HCT116 (cell line): ENCODE measurements at regions not wholly inside any gene's neighbourhood (a gene's known extent, or its start where the extent isn't known, plus 50 kb on each side); places are given as distances from the start of the nearest gene placed in this dataset.

Experiments used
- ATAC-seq: fragments of 200-7000 bp; cut with Tn5 transposase; 2 replicates; pipeline ENCODE4 v1.9.1; 2020; ENCODE audit warnings: mild to moderate bottlenecking, moderate library complexity
- BruUV-seq: library from RNA; stranded (reverse); fragments of 400-500 nt; replicated peaks from 2 replicates; lab custom pipeline; 2021; lab: Mats Ljungman, UMichigan
- CTCF ChIA-PET: fragments of 300-600 bp; sonication (Branson Sonifier 250); formaldehyde crosslinking; loops from one replicate; lab custom pipeline; 2021; ENCODE audit warnings: antibody characterized with exemption; lab: Charles Lee
- POLR2A ChIA-PET: fragments of 300-600, 350-600 bp; sonication (Branson Sonifier 250); formaldehyde crosslinking; loops from one replicate; lab custom pipeline; 2021; ENCODE audit warnings: antibody characterized with exemption; lab: Charles Lee
- RAD21 ChIA-PET, 2 experiments: fragments of 300-600 bp; sonication (Branson Sonifier 250); formaldehyde crosslinking; loops; one replicate each; lab custom pipeline; 2023; ENCODE audit warnings: low total read pairs in 2 of 2; ENCODE audit not compliant: uncharacterized antibody in 2 of 2, unreplicated experiment in 2 of 2, low non-redundant PET in 1 of 2; lab: Charles Lee
- DNase-seq: peaks from one replicate; pipeline ENCODE4 v3.0.0-alpha.2; 2010; ENCODE audit warnings: low read depth, low spot score
- H2AFZ ChIP-seq: fragments of 200-600 bp; shearing (Covaris generic), sonication (generic); 2 replicates; pipeline ENCODE4 v1.6.1; 2017; ENCODE audit warnings: low read depth, mixed run types, mixed read lengths, antibody characterized with exemption, low read length; ENCODE audit not compliant: poor library complexity, severe bottlenecking
- H3K27ac ChIP-seq: 2 replicates; pipeline ENCODE4 v1.5.1; 2012; ENCODE audit warnings: low read depth, low read length
- H3K27me3 ChIP-seq: fragments of 200-600 bp; sonication (generic); 2 replicates; pipeline ENCODE4 v1.6.1; 2016; ENCODE audit warnings: mixed run types, low read length, mixed read lengths; ENCODE audit not compliant: insufficient read depth
- H3K36me3 ChIP-seq, 2 experiments: fragments of 200-500 bp in 1 of 2; fragments of 200-600 bp in 1 of 2; sonication (Bioruptor generic) in 1 of 2; sonication (generic) in 1 of 2; 2 replicates each; pipeline versions ENCODE4 v1.5.1 to v1.6.1; 2014 to 2016; ENCODE audit warnings: low read length in 2 of 2, inconsistent platforms in 1 of 2, mixed read lengths in 1 of 2, mixed run types in 1 of 2; ENCODE audit not compliant: insufficient read depth in 2 of 2, control insufficient read depth in 1 of 2
- H3K4me1 ChIP-seq, 2 experiments: fragments of 200-600 bp in 1 of 2; sonication (generic) in 1 of 2; 2 replicates each; pipeline versions ENCODE4 v1.5.1 to v1.6.1; 2012 to 2017; ENCODE audit warnings: low read length in 2 of 2, inconsistent platforms in 1 of 2, mild to moderate bottlenecking in 1 of 2, mixed read lengths in 1 of 2, mixed run types in 1 of 2, moderate library complexity in 1 of 2; ENCODE audit not compliant: insufficient read depth in 2 of 2, control insufficient read depth in 1 of 2
- H3K4me2 ChIP-seq: fragments of 200-600 bp; sonication (generic); 2 replicates; pipeline ENCODE4 v1.6.1; 2017; ENCODE audit warnings: mixed run types, low read length, mixed read lengths
- H3K4me3 ChIP-seq, 2 experiments: fragments of 200-600 bp in 1 of 2; sonication (generic) in 1 of 2; replicated peaks in 1 of 2; 2 replicates each; pipeline ENCODE4 v1.5.1; 2011 to 2016; ENCODE audit warnings: low read length in 2 of 2, control low read depth in 1 of 2, low read depth in 1 of 2, mild to moderate bottlenecking in 1 of 2, mixed read lengths in 1 of 2, mixed run types in 1 of 2
- H3K79me2 ChIP-seq: fragments of 200-600 bp; sonication (generic); 2 replicates; pipeline ENCODE4 v1.6.1; 2017; ENCODE audit warnings: mild to moderate bottlenecking, mixed run types, low read length, moderate library complexity, mixed read lengths; ENCODE audit not compliant: insufficient read depth
- H3K9ac ChIP-seq: fragments of 200-600 bp; sonication (generic); 2 replicates; pipeline ENCODE4 v1.6.1; 2016; ENCODE audit warnings: low read length, mixed read lengths
- H3K9me2 ChIP-seq: fragments of 200-600 bp; sonication (generic), shearing (Covaris generic); 2 replicates; pipeline ENCODE4 v1.6.1; 2017; ENCODE audit warnings: mixed run types, mild to moderate bottlenecking, moderate library complexity; ENCODE audit not compliant: insufficient read depth
- H3K9me3 ChIP-seq, 2 experiments: fragments of 200-500 bp in 1 of 2; fragments of 200-600 bp in 1 of 2; sonication (Bioruptor generic) in 1 of 2; sonication (generic) in 1 of 2; 2 replicates each; pipeline ENCODE4 v1.6.1; 2014 to 2017; ENCODE audit warnings: low read length in 2 of 2, mixed read lengths in 2 of 2, inconsistent platforms in 1 of 2, low read depth in 1 of 2, mild to moderate bottlenecking in 1 of 2, mixed run types in 1 of 2, moderate library complexity in 1 of 2; ENCODE audit not compliant: control insufficient read depth in 1 of 2, insufficient read depth in 1 of 2
- H4K20me1 ChIP-seq: fragments of 200-600 bp; sonication (generic), shearing (Covaris generic); 2 replicates; pipeline ENCODE4 v1.6.1; 2017; ENCODE audit warnings: mixed run types, mild to moderate bottlenecking, moderate library complexity; ENCODE audit not compliant: insufficient read depth
- ATF3 ChIP-seq: IDR thresholded peaks from 2 replicates; pipeline ENCODE4 v1.6.1; 2012
- EGR1 ChIP-seq: IDR thresholded peaks from 2 replicates; pipeline ENCODE4 v1.6.1; 2012; ENCODE audit warnings: low read depth
- EZH2 ChIP-seq: fragments of 200-600 bp; sonication (generic); IDR thresholded peaks from 2 replicates; pipeline ENCODE4 v1.6.1; 2017; ENCODE audit warnings: antibody characterized with exemption, mixed run types
- FOSL1 ChIP-seq: IDR thresholded peaks from 2 replicates; pipeline ENCODE4 v1.6.1; 2012; ENCODE audit warnings: low read depth
- JUND ChIP-seq: IDR thresholded peaks from 2 replicates; pipeline ENCODE4 v1.6.1; 2012
- MAX ChIP-seq: IDR thresholded peaks from 2 replicates; pipeline ENCODE4 v1.6.1; 2012
- POLR2A ChIP-seq: IDR thresholded peaks from 2 replicates; pipeline ENCODE4 v1.7.0; 2011; ENCODE audit warnings: borderline replicate concordance; ENCODE audit not compliant: insufficient read depth, insufficient read length; ENCODE audit errors: extremely low read depth
- SP1 ChIP-seq: IDR thresholded peaks from 2 replicates; pipeline ENCODE4 v1.6.1; 2012; ENCODE audit warnings: low read depth
- TCF7L2 ChIP-seq: IDR thresholded peaks from 2 replicates; pipeline ENCODE4 v1.7.0; 2011; ENCODE audit warnings: borderline replicate concordance, inconsistent platforms; ENCODE audit not compliant: insufficient read depth, insufficient read length; ENCODE audit errors: extremely low read depth
- YY1 ChIP-seq: IDR thresholded peaks from 2 replicates; pipeline ENCODE4 v1.6.1; 2011; ENCODE audit warnings: low read length, low read depth, moderate library complexity, mild to moderate bottlenecking; ENCODE audit not compliant: insufficient replicate concordance; ENCODE audit errors: extremely low read depth
- ZFX ChIP-seq: fragments of 450-650 bp; IDR thresholded peaks from 2 replicates; pipeline ENCODE4 v1.6.1; 2017
- ZNF274 ChIP-seq: fragments of 200-500 bp; sonication (Bioruptor generic); IDR thresholded peaks from 2 replicates; pipeline ENCODE4 v1.6.1; 2014; ENCODE audit warnings: mild to moderate bottlenecking, low read depth, low read length, inconsistent platforms
- intact Hi-C: fragments of 100-400 bp; cut with micrococcal nuclease; formaldehyde crosslinking; loops from 2 replicates; pipeline ENCODE4 v1.10.0; 2022
- TF ChIP-seq, protein P1 (sequence below), 3 experiments: fragments of 200-600 bp in 1 of 3; sonication (generic) in 1 of 3; IDR thresholded peaks in 2 of 3; conservative IDR thresholded peaks in 1 of 3; 2 replicates each; pipeline ENCODE4 v1.5.1; 2012 to 2017; ENCODE audit warnings: low read depth in 2 of 3, low read length in 2 of 3, antibody characterized with exemption in 1 of 3, borderline replicate concordance in 1 of 3, control low read depth in 1 of 3, mild to moderate bottlenecking in 1 of 3, mixed read lengths in 1 of 3, mixed run types in 1 of 3, moderate library complexity in 1 of 3; ENCODE audit not compliant: insufficient read depth in 1 of 3
- TF ChIP-seq, protein P2 (sequence below): IDR thresholded peaks from 2 replicates; pipeline ENCODE4 v1.6.1; 2011; ENCODE audit warnings: mild to moderate bottlenecking, low read length, moderate library complexity; ENCODE audit not compliant: insufficient replicate concordance; ENCODE audit errors: extremely low read depth
- TF ChIP-seq, protein P3 (sequence below): IDR thresholded peaks from 2 replicates; pipeline ENCODE4 v1.6.1; 2012; ENCODE audit warnings: low read depth

- TF ChIP-seq ZNF274 (no peak), ATF3 (no peak), POLR2A (no peak), MAX (no peak)
- TF ChIP-seq, protein P1, sequence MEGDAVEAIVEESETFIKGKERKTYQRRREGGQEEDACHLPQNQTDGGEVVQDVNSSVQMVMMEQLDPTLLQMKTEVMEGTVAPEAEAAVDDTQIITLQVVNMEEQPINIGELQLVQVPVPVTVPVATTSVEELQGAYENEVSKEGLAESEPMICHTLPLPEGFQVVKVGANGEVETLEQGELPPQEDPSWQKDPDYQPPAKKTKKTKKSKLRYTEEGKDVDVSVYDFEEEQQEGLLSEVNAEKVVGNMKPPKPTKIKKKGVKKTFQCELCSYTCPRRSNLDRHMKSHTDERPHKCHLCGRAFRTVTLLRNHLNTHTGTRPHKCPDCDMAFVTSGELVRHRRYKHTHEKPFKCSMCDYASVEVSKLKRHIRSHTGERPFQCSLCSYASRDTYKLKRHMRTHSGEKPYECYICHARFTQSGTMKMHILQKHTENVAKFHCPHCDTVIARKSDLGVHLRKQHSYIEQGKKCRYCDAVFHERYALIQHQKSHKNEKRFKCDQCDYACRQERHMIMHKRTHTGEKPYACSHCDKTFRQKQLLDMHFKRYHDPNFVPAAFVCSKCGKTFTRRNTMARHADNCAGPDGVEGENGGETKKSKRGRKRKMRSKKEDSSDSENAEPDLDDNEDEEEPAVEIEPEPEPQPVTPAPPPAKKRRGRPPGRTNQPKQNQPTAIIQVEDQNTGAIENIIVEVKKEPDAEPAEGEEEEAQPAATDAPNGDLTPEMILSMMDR (IDR thresholded peaks at IDR 0.05 in 2 of 3, conservative IDR thresholded peaks at IDR 0.05 in 1 of 3; ENCODE audit: borderline replicate concordance in 1 of 3, insufficient read depth in 1 of 3, low read depth in 2 of 3, low read length in 2 of 3) = no peak
Measured at GRCh38 chr18:61972389-61973264, 79.8 kb upstream of the RNF152 start (continued).

DNA sequence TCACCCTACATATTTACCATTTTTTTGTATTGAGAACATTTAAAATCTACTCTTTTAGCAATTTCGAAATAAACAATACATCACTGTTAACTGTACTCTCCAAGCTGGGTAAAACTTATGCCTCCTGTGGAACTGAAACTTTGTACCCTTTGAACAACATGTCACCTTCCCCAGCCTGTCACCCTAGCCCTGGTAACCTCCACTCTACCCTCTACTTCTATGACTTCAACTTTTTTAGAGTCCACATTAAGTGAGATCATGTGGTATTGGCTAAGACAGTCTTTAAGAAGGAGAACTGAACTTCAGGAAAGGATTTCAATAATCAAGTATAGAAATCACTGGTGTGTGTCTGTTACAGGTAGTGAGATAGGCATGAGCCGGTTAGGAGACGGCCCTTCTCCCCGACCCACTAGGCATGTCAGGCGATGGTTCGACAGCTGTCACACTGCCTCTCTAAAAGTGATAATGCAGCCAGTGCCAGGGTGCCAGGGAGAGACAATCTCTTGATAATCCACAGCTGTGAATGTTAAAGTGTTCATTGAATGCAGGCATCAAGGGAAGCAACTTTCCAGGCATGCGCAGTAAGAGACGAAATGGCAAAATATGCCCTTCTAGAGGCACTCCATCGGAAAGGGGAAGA, 74.6 kb upstream of the RNF152 start:
- ChIA-PET RAD21 (no interaction called here), CTCF (no interaction called here), POLR2A (no interaction called here)
- Histone ChIP-seq H3K4me1 (no peaks in the 10 kb centered on the region), H3K9me2 (no peaks in the 10 kb centered on the region), H3K27ac (no peak overlapping the region), H3K27me3 (no peaks in the 10 kb centered on the region), H3K79me2 (no peaks in the 10 kb centered on the region), H3K9ac (no peak overlapping the region), H4K20me1 (no peaks in the 10 kb centered on the region), H3K9me3 (no peaks in the 10 kb centered on the region), H3K4me2 (no peak overlapping the region), H3K4me3 (no peak overlapping the region), H2AFZ (no peak overlapping the region), H3K36me3 (no peaks in the 10 kb centered on the region; a peak in 1 of 4 replicates)
- BruUV-seq = no TSS peak
- intact Hi-C loops = no loop called here
- no peak for ATAC-seq
- DNase-seq = no peak
- TF ChIP-seq FOSL1 (no peak), YY1 (no peak), MAX (no peak), EZH2 (no peak), SP1 (no peak), JUND (no peak), EGR1 (no peak), ZFX (no peak), TCF7L2 (no peak)
- TF ChIP-seq, protein P2, sequence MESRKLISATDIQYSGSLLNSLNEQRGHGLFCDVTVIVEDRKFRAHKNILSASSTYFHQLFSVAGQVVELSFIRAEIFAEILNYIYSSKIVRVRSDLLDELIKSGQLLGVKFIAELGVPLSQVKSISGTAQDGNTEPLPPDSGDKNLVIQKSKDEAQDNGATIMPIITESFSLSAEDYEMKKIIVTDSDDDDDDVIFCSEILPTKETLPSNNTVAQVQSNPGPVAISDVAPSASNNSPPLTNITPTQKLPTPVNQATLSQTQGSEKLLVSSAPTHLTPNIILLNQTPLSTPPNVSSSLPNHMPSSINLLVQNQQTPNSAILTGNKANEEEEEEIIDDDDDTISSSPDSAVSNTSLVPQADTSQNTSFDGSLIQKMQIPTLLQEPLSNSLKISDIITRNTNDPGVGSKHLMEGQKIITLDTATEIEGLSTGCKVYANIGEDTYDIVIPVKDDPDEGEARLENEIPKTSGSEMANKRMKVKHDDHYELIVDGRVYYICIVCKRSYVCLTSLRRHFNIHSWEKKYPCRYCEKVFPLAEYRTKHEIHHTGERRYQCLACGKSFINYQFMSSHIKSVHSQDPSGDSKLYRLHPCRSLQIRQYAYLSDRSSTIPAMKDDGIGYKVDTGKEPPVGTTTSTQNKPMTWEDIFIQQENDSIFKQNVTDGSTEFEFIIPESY = no peak
- TF ChIP-seq, protein P3, sequence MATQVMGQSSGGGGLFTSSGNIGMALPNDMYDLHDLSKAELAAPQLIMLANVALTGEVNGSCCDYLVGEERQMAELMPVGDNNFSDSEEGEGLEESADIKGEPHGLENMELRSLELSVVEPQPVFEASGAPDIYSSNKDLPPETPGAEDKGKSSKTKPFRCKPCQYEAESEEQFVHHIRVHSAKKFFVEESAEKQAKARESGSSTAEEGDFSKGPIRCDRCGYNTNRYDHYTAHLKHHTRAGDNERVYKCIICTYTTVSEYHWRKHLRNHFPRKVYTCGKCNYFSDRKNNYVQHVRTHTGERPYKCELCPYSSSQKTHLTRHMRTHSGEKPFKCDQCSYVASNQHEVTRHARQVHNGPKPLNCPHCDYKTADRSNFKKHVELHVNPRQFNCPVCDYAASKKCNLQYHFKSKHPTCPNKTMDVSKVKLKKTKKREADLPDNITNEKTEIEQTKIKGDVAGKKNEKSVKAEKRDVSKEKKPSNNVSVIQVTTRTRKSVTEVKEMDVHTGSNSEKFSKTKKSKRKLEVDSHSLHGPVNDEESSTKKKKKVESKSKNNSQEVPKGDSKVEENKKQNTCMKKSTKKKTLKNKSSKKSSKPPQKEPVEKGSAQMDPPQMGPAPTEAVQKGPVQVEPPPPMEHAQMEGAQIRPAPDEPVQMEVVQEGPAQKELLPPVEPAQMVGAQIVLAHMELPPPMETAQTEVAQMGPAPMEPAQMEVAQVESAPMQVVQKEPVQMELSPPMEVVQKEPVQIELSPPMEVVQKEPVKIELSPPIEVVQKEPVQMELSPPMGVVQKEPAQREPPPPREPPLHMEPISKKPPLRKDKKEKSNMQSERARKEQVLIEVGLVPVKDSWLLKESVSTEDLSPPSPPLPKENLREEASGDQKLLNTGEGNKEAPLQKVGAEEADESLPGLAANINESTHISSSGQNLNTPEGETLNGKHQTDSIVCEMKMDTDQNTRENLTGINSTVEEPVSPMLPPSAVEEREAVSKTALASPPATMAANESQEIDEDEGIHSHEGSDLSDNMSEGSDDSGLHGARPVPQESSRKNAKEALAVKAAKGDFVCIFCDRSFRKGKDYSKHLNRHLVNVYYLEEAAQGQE = no peak
